OCI-LY1 (cell line): ENCODE measurements at regions not wholly inside any gene's neighbourhood (a gene's known extent, or its start where the extent isn't known, plus 50 kb on each side); places are given as distances from the start of the nearest gene placed in this dataset.

Experiments used
- H2AFZ ChIP-seq: fragments of 200-600 bp; sonication (generic), shearing (Covaris generic); 2 replicates; pipeline ENCODE4 v1.6.0; 2014; ENCODE audit warnings: antibody characterized with exemption, mild to moderate bottlenecking, low read length
- H3F3A ChIP-seq: fragments of 200-600 bp; sonication (generic), shearing (Covaris generic); 2 replicates; pipeline ENCODE4 v1.6.0; 2014; ENCODE audit warnings: mild to moderate bottlenecking, antibody characterized with exemption, low read length, moderate library complexity; ENCODE audit not compliant: insufficient read depth
- H3K27ac ChIP-seq: fragments of 200-600 bp; sonication (generic); 2 replicates; pipeline ENCODE4 v1.5.1; 2014; ENCODE audit warnings: low read length, mixed run types, mild to moderate bottlenecking, low read depth; ENCODE audit not compliant: poor library complexity, severe bottlenecking
- H3K27me3 ChIP-seq: fragments of 200-600 bp; sonication (generic); 2 replicates; pipeline ENCODE4 v1.6.0; 2014; ENCODE audit warnings: antibody characterized with exemption, mild to moderate bottlenecking, low read length, moderate library complexity; ENCODE audit not compliant: insufficient read depth
- H3K36me3 ChIP-seq: fragments of 200-600 bp; sonication (generic); 2 replicates; pipeline ENCODE4 v1.6.1; 2014; ENCODE audit warnings: mild to moderate bottlenecking, antibody characterized with exemption, low read length, moderate library complexity, mixed read lengths; ENCODE audit not compliant: insufficient read depth
- H3K4me1 ChIP-seq: fragments of 200-600 bp; sonication (generic); 2 replicates; pipeline ENCODE4 v1.5.1; 2014; ENCODE audit warnings: mild to moderate bottlenecking, low read length, moderate library complexity; ENCODE audit not compliant: insufficient read depth, severe bottlenecking
- H3K4me2 ChIP-seq: fragments of 200-600 bp; sonication (generic), shearing (Covaris generic); 2 replicates; pipeline ENCODE4 v1.6.1; 2014; ENCODE audit warnings: low read length
- H3K4me3 ChIP-seq: fragments of 200-600 bp; sonication (generic); 2 replicates; pipeline ENCODE4 v1.5.1; 2014; ENCODE audit warnings: low read length, low read depth, mild to moderate bottlenecking, mixed read lengths; ENCODE audit not compliant: poor library complexity, severe bottlenecking
- H3K79me2 ChIP-seq: fragments of 200-600 bp; shearing (Covaris generic); 2 replicates; pipeline ENCODE4 v1.6.1; 2016; ENCODE audit warnings: mixed run types, low read length, mixed read lengths; ENCODE audit not compliant: insufficient read depth
- H3K9ac ChIP-seq: fragments of 200-600 bp; sonication (generic), shearing (Covaris generic); 2 replicates; pipeline ENCODE4 v1.6.1; 2014; ENCODE audit warnings: mild to moderate bottlenecking, low read length, mixed read lengths
- H3K9me2 ChIP-seq: fragments of 200-600 bp; sonication (generic), shearing (Covaris generic); 2 replicates; pipeline ENCODE4 v1.6.1; 2014; ENCODE audit warnings: low read depth, mild to moderate bottlenecking, low read length, mixed read lengths
- H3K9me3 ChIP-seq: fragments of 200-600 bp; shearing (Covaris generic); 2 replicates; pipeline ENCODE4 v1.6.1; 2014; ENCODE audit warnings: low read length, mixed read lengths
- H4K20me1 ChIP-seq: fragments of 200-600 bp; sonication (generic), shearing (Covaris generic); 2 replicates; pipeline ENCODE4 v1.6.0; 2016; ENCODE audit warnings: mild to moderate bottlenecking, low read length; ENCODE audit not compliant: insufficient read depth
- CTCF ChIP-seq: fragments of 200-600 bp; sonication (generic), shearing (Covaris generic); IDR thresholded peaks from 2 replicates; pipeline ENCODE4 v1.5.1; 2017; ENCODE audit warnings: mild to moderate bottlenecking, antibody characterized with exemption, low read length, moderate library complexity, mixed read lengths
- EZH2 ChIP-seq: fragments of 200-600 bp; sonication (generic), shearing (Covaris generic); IDR thresholded peaks from 2 replicates; pipeline ENCODE4 v1.8.0; 2017; ENCODE audit warnings: borderline replicate concordance, mixed run types, mild to moderate bottlenecking, antibody characterized with exemption, low read length, moderate library complexity, mixed read lengths

GRCh38 chr5:54835647-54836046 is 149.7 kb downstream of the ESM1 start:
- H3K36me3 ChIP-seq, result no peaks in the 10 kb centered on the region
- H3K9ac ChIP-seq, result no peak overlapping the region
- no peaks in the 10 kb centered on the region for H3K4me1 ChIP-seq
- no peak overlapping the region for H2AFZ ChIP-seq
- no peaks in the 10 kb centered on the region for H3K27me3 ChIP-seq
- H3K79me2 ChIP-seq, result no peaks in the 10 kb centered on the region
- no peaks in the 10 kb centered on the region for H3K9me2 ChIP-seq
- no peaks in the 10 kb centered on the region for H3K9me3 ChIP-seq
- no peak overlapping the region for H3K27ac ChIP-seq
- no peaks in the 10 kb centered on the region for H4K20me1 ChIP-seq
- H3F3A ChIP-seq, result no peaks in the 10 kb centered on the region
- TF ChIP-seq CTCF, result no peak
- no peak for TF ChIP-seq EZH2
- no peak overlapping the region for H3K4me2 ChIP-seq
- H3K4me3 ChIP-seq, result no peak overlapping the region

GRCh38 chr5:54834121-54834842 is 151.1 kb downstream of the ESM1 start:
- no peak overlapping the region for H3K27ac ChIP-seq
- no peak for TF ChIP-seq CTCF
- no peak for TF ChIP-seq EZH2
- no peaks in the 10 kb centered on the region for H3F3A ChIP-seq
- H3K4me1 ChIP-seq, result no peaks in the 10 kb centered on the region
- no peak overlapping the region for H3K9ac ChIP-seq
- H3K9me2 ChIP-seq, result no peaks in the 10 kb centered on the region
- no peak overlapping the region for H3K4me3 ChIP-seq
- no peak overlapping the region for H3K4me2 ChIP-seq
- H2AFZ ChIP-seq, result no peak overlapping the region
- no peaks in the 10 kb centered on the region for H3K79me2 ChIP-seq
- H4K20me1 ChIP-seq, result no peaks in the 10 kb centered on the region
- H3K9me3 ChIP-seq, result no peaks in the 10 kb centered on the region
- H3K27me3 ChIP-seq, result no peaks in the 10 kb centered on the region
- H3K36me3 ChIP-seq, result no peaks in the 10 kb centered on the region

- no peaks in the 10 kb centered on the region for H4K20me1 ChIP-seq
- no peak overlapping the region for H2AFZ ChIP-seq
- no peaks in the 10 kb centered on the region for H3K9me2 ChIP-seq
- no peaks in the 10 kb centered on the region for H3K36me3 ChIP-seq
- no peak overlapping the region for H3K4me3 ChIP-seq
- TF ChIP-seq CTCF, result no peak
- no peak for TF ChIP-seq EZH2
- no peak overlapping the region for H3K9ac ChIP-seq
- H3K79me2 ChIP-seq, result no peaks in the 10 kb centered on the region
- no peaks in the 10 kb centered on the region for H3K4me1 ChIP-seq
- no peaks in the 10 kb centered on the region for H3K27me3 ChIP-seq
- no peaks in the 10 kb centered on the region for H3F3A ChIP-seq
- H3K4me2 ChIP-seq, result no peak overlapping the region
- no peak overlapping the region for H3K27ac ChIP-seq
- no peaks in the 10 kb centered on the region for H3K9me3 ChIP-seq
Measured at GRCh38 chr5:54833590-54833989, 151.8 kb downstream of the ESM1 start.
